SKM-1 (cell line): ENCODE measurements at regions not wholly inside any gene's neighbourhood (a gene's known extent, or its start where the extent isn't known, plus 50 kb on each side); places are given as distances from the start of the nearest gene placed in this dataset.
"Not testable (repeated sequence)": the region's sequence is repeated elsewhere in the genome, so short reads cannot be mapped to it uniquely, and the experiment has no call there.

ENCODE experiments used
- DNase-seq: peaks from one replicate; lab custom pipeline; 2025; ENCODE audit not compliant: unreplicated experiment; lab: John Stamatoyannopoulos, UW

- DNase-seq, result no peak
Measured at GRCh38 chr5:54825005-54825404, 160.4 kb downstream of the ESM1 start.

- no peak for DNase-seq
Measured at GRCh38 chr5:54823006-54823405, 162.4 kb downstream of the ESM1 start.

GRCh38 chr5:54822324-54822687 is 163.1 kb downstream of the ESM1 start:
- no peak for DNase-seq

- DNase-seq, result no peak
Measured at GRCh38 chr5:54821445-54822323, 163.7 kb downstream of the ESM1 start.

GRCh38 chr5:54820346-54821134 is 164.9 kb downstream of the ESM1 start:
- no peak for DNase-seq

GRCh38 chr5:54807421-54807820 is 178.0 kb downstream of the ESM1 start:
- no peak for DNase-seq

GRCh38 chr5:54804521-54804920 is 180.9 kb downstream of the ESM1 start:
- DNase-seq, result no peak

GRCh38 chr5:54804086-54804485 is 181.3 kb downstream of the ESM1 start:
- no peak for DNase-seq

GRCh38 chr5:54803471-54804011 is 181.9 kb downstream of the ESM1 start:
- DNase-seq, result no peak

- DNase-seq, result no peak
Measured at GRCh38 chr5:54799645-54800044, 185.7 kb downstream of the ESM1 start.

- DNase-seq, result no peak
Measured at GRCh38 chr5:54795777-54796176, 189.6 kb downstream of the ESM1 start.

GRCh38 chr5:54795284-54795683 is 190.1 kb downstream of the ESM1 start:
- DNase-seq, result no peak

GRCh38 chr5:54794135-54794975 is 191.0 kb downstream of the ESM1 start:
- DNase-seq, result no peak

- no peak for DNase-seq
Measured at GRCh38 chr5:54793468-54794134, 191.8 kb downstream of the ESM1 start.

- DNase-seq, result no peak
Measured at GRCh38 chr5:54792611-54793404, 192.6 kb downstream of the ESM1 start.

- DNase-seq, result not testable (repeated sequence)
Measured at GRCh38 chr5:54787910-54788309, 197.5 kb downstream of the ESM1 start.

- DNase-seq, result peak; percentile 12
Measured at GRCh38 chr5:54785729-54786591, 199.4 kb downstream of the ESM1 start.

- no peak for DNase-seq
Measured at GRCh38 chr5:54778783-54779182, 206.6 kb downstream of the ESM1 start.

GRCh38 chr5:54775645-54776044 is 209.7 kb downstream of the ESM1 start:
- DNase-seq, result no peak
